HG03342 (cell line): ENCODE measurements at regions not wholly inside any gene's neighbourhood (a gene's known extent, or its start where the extent isn't known, plus 50 kb on each side); places are given as distances from the start of the nearest gene placed in this dataset.

Experiments used
- ATAC-seq: cut with Tn5 transposase; IDR thresholded peaks from one replicate; pipeline ENCODE4 v1.9.1; 2021; ENCODE audit warnings: mild to moderate bottlenecking, moderate library complexity; ENCODE audit not compliant: unreplicated experiment

DNA sequence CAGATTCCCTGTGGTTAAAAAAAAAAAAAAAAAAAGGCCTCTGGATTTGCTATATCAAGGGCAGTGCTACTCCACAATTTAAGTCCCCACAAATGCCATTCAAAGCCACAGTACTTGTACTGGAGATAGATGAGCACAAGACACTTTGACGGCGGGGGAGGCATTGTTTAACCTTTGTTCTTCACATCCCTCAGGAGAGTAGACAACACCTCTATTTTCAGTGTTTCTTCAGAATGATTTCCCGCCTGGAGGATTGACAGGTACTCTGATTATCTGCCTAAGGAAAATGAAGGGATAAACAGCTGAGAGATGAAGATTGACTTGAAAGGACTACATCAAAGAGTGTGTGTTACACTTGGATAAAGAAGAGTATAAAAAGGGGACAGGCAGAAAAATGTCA lies 58.7 kb downstream of the OTOL1 start:
- no peak for ATAC-seq

DNA sequence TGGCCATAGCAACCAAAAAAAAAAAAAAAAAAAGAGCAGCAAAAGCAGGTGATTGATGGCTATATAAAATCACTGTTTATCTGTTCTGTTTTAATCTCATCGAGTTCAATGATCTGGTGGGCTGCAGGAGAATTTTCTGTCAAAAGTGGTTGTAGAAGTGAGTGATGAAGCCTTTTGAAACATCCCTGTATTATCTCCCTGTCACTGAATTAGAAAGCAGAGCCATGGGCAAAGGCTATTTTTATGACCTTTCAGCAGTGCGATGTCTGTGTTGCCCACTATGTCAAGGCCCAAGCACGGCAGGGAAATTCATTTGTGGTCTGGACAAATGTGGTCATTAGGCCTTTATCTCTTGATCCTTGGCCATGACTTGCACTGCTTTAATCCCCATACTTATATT lies 59.9 kb downstream of the OTOL1 start:
- ATAC-seq = no peak

DNA sequence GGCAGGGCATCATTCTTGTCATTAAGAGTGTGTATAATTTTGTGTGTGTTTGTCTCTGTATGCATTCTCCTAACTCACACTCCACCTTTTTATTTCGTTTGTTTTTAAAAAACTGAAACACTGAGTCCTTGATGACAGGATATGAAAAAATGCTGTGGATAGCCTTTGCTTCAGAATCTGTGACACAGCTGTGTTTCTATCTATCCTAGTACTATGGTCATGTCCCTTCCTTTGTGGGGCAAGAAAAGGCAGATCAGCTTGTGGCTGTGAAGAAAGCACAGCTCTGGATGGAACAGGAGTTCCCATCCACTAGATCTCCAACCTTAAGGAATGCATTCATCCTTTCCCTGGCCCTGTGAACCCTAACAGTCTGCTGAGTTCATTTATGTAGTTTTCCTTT lies 60.3 kb downstream of the OTOL1 start:
- no peak for ATAC-seq

DNA sequence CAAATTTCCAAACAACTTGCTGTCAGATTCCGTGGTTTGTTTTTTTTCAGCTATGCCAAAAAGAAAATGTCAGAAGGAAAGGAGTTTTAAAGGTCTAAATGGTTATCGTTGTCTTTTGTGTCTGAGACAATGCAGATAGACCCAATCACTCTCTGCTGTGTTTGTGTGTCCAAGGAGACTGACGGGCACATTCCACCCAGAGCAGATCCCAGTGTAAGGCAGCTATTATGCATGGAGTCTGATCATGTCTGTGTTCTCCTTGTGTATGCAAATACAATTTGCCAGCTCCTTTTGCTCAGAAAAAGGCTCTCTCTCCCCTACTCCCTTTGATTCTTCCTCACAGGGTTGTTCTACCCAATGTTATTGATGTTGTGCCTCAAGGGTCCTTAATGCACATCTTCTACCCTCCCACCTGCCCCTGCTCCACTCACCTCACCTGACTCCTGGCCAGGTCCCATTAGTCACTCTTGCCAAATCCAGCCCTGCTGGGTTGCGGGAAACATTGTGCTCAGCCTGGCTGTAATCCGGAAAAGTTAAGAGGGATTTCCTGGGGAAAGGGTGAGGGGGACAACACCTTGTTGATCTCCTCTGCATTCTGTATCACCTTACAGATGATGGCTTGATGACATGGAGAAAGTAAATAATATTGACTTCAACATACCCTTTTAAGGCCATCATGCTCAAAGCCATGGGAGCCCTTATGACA lies 61.0 kb downstream of the OTOL1 start:
- ATAC-seq = no peak

DNA sequence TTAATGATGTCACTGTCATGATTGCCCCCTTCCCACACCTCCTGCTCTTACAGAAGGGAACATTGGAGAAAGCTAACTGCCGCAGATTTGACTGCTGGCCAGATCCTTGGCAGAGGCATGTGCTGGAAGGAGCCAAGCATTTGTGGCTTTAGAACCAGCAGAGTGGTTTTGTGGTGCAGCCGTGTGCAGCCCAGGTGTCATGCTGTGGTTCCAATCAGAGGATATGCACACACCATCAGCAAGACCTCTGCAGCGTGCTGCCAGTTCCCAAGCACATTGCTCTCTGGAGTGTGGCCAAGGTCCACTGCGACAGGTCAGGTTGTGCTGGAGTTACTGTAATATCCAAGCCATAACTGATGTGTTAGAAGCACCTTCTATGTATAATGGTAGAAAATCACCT lies 61.6 kb downstream of the OTOL1 start:
- no peak for ATAC-seq

DNA sequence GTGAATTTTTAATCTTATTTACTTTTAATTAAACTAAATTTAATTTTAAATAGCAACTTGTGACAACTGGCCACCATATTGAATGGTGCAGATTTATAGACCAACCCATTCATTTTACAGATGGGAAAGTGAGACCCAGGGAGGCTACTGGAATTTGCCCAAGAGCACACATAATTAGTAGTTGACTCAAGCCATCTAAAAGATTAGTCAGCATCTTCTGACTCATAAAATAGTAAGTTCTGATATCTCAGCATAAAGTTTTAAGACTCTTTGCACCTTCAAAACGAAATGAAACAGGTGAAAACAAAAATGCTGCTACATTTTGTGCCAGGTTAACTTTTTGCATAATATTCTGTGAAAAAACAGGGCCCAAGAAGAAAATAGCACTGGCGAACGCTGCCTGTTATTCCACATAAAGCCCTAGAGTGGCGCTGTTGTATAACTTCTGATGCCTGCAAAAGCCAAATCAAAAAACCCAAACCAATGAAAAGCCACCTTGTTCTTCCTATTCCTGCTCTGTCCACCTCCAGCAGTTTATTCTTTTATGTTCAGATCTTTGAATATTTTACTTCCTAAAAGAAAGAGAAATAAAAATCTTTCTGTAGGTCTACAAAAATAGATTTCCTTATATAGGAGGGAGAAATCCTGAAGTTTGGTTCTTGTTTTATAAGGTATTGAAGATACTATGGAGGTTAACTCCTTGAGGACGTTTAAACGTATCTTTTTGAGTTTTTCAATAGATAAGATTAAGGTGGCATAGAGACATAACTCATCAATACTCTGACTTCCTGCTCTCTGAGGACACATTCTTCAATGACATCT lies 62.8 kb downstream of the OTOL1 start:
- ATAC-seq = no peak

DNA sequence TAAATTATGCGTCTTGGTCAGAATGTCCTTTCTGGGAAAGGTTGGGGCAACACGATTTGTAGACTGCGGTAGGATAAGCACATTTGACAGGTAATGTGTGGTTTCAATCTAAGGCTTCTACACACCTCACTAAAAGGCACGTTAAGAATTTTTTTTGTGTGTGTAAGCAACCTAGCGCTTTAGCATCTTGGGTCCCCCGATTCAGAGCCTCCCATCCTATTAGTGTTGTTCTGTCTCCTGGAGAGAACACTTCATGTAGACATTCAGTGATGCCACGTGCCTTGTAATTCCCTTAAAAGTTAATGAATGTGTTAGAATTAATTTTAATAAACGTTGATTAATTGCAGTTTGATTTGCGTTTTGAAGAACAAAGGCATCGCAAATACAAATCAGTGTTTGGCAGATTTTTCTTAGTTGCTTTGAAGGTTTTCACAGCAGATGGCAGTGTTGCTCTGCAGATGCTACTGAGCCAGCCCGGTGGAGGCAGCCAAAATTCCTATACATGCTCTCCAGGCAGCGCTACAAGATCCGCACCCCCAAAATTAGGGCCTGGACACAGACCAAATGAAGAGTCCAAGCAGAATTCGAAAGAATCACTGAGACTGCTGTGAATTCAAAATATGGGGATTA lies 63.5 kb downstream of the OTOL1 start:
- ATAC-seq = no peak

DNA sequence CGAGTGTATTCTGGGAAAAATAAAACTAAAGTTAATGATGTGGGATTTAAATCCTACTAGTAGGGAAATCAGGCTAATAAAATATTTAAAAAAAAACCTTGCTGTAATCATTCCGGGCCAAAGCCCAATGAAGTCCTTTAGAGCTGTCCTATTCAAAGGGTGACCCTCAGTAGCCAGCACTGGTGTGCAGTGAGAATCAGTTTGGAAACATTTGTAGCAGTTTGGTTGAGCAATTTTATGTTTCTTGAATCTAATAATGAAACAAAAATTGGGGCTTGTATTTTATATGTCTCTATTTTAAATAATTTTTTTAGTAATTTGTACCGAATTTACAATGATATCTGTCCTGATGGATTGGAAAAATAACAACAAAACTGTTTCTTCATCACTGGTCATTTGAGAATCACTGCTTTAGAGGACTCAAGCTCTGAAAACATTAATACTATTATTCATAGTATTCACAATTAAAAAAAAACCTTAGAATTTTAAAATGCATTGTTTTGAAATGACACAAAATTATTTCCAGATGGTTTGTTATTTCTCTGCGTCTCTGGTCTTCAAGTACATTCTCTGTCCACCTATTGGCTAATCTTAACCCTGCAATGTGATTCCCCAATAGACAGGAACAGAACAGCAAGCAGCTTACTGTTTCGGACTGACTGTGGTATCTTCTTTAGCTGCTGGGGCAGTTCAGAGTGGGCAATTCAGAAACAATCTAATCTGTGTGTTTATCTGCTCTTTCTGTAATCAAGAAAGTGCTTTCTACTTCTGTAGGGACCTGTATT lies 71.2 kb downstream of the OTOL1 start:
- ATAC-seq = no peak

DNA sequence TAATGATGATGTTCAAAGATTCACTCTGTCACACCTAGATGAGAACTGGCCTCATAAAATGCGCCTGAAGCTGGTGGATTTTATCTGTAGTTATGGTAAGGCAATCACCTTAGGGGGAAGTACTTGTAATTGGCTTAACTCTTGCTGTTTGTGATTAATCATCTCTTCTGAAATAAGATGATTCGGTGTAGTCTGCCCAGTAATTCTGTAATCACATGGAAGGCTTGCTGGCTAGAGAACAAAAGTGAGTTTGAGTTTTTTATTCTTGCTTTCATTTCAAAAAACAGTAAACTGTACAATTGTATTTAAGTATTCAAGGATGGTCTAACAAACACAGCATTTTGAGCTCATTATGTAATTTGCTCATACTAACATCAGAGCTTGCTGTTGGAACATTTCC lies 72.1 kb downstream of the OTOL1 start:
- ATAC-seq = no peak

DNA sequence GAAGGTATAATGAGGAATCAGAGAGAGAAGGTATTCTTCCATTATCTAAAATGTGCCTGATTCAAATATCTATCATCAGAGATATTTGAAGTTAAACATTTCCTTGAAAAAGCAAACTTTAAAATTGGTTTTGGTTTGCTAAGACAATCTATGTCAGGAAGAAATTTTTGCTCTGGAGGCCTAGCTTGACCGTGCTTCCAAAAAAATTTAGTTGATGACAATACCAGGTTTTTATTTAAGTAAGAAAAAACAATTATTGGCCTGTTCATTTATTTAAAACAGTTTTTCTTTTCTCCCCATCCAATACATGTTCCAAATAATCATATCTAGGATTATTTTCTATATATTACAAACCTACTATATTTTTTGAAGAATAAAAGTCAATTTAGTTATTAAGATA lies 75.3 kb downstream of the OTOL1 start:
- no peak for ATAC-seq

DNA sequence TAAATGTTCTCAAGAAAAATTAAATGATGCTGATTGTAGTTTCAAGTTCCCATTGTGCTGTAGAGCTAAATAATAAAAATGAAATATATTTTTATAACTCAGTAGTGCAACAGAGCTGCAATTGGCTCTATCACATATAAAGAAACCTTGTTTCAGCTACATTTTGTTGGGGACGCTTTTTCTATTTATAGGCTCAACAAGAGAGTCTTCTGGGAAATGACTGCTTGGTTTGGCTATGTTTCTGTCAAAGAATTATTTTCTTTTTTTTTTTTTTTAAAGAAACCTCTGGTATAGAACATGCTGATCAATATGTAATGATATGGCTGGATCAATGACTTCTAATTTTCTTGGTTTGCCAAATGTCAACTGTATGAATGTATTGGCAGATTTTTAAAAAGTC lies 76.5 kb downstream of the OTOL1 start:
- ATAC-seq = no peak

DNA sequence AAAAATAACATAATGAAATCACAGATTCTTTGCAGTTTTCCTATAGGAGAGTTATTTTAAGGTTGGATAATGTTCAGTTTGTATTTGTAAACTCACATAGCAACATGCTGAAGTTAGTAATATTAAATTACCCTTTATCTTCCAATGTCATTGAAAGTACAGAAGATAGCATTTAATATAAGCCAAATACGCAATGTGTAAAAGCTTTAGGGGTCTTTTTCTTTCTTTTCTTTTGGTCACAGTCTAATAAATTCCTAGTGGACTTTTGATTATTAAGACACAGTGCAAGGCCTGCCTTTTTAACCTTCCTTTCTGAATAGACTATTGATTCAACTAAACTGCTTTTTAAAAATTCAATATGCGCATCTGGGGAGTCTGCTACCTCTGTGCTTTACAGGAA lies 79.3 kb downstream of the OTOL1 start:
- ATAC-seq = no peak

DNA sequence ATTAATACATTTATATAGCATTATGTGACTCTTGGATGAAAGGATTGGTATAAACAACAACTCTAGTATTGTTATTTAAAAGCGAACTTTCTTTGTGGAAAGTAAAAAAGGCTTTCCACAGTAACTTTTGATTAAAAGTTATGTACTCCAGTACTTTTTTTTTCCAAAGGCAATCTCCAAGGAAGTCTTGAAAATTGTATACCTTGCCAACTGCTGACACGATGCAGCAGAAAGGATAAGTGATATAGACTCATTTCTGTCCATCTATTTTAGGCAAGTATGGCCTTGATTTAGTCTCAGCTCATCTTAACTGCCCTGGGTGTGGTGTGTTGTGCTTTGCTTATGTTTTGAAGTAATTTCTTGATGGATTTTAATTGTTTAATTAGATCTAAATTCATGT lies 79.7 kb downstream of the OTOL1 start:
- ATAC-seq = no peak

DNA sequence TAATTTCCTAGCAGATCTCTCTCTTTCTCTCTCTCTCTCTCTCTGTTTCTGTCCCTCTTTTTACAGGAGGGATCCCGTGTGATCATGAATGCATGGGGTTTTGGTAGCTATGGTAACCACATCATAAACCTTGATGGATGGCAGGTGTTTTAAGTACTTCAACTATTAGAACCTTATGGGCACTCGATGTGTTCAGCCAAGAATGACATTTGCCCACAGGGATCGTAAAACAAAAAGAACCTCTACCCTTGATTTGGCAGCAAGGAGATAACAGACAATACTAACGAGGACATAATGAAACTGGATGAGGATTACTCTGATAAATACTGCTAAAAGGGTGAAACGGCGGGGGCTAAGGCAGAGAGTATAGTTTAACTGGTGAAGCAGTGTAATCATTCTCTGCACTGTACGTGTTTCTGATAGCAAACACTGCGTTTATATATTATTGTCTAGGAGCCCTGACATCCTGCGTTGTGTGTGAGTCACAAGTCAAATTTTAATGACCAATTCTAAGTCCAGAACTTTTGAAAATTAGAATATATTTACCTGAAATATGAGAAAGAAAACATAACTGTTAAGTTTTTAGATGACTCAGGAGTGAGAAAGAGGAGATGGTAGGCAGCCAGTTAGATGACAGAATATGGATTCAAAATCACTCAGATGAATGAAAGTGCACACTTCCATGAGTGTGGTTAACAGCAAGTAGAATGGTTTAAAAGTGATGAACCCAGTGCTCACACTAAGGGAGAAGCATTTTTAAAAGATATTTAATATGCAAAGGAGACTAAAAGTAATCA lies 80.3 kb downstream of the OTOL1 start:
- ATAC-seq = no peak

DNA sequence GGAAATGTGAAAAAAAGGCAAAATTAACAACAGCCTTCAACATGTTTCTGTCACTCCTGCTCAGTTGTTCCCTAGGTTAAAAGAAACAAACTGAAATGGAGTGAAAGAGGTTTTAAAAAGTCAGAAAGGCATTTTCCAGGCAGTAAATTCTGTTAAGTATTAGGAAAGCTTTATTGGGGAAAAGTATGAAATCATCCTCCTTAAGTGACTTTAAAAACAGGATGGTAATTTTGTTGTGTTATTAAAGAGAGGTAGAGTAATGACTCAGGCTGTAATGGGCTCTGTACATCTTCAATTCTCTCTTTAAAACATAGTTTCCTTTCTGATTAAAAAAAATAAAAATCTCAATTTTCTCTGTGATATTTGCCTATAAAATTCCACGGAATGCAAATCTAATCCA lies 81.1 kb downstream of the OTOL1 start:
- ATAC-seq = no peak

DNA sequence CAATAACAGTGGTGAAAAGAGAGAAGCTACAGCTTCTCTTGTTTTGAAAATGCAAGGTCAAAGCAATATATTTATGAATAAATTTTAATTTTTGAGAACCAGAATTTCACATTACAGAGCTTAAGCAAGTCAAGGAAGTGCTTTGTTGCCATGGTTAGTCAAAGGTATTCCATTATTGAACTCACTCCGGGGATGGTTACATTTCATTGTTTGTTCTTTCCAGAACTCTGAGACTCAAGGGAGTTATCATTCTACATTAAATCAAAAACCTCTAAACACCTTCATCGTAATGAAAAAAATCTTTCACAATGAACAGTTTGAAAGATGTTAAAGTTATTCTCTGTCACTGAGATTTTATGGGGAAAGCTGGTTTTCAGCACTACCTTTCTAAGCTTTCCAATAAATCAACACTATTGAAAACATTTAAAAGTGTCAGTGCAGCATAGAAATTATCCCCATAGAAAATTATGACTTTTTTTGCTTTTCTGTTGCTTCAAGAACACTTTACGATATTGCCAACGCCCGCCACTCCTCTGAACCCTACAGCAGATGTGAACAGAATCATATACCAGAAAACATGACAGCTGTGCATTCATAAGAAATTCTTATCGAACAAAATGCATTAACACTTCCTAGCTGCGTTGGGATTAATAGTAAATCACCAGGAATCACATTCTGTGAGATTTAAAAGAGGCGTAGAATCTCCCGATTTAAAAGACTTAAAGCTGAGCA lies 83.0 kb downstream of the OTOL1 start:
- no peak for ATAC-seq

DNA sequence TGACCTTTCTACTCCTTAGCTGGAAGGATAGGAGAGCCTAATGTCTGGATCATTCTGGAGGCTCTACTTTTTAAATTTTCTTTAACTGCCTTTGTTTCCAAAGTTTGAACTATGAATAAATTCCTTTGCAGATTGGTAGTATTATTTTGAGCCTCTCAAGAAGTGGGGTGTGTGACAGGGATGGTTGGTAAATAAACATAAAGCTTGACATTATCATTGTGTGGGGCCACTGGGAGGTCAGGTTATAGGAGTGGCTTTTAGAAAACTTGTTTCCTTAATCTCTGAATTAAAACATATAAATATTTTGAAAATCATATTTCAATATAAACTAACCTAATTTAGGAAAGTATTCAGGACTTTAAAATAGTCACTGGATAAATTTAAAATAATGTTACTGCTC lies 89.3 kb downstream of the OTOL1 start:
- no peak for ATAC-seq

DNA sequence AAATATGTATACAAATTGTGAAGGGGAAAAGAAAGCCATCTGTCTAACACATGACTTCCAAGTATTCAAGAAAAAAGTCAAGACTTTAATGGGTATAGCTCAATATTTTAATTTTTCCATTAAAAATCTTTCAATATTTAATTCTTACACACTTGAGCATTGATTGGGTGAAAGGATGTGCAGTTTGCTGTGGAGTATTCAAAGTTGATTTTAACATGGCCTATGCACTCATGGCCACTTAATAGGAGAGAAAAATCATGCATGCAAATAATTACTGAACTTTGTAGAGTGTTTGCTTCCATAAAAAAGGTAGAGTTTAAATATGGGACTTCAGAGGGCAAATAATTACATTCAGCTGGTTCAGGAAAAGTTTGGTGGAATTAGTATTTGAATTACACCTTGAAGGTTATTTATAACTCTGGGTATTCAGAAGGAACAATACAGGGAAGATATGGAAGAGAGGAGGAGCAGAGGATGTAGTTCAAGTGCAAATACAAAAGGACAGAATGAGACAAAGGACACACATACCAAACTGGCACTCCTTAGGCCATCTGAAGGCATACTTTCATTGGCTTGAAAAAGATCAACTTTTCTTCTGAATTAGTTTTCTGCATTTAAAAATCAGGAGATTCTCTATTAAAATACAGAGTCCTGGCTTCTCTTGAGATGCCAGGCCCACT lies 90.1 kb downstream of the OTOL1 start:
- ATAC-seq = no peak

DNA sequence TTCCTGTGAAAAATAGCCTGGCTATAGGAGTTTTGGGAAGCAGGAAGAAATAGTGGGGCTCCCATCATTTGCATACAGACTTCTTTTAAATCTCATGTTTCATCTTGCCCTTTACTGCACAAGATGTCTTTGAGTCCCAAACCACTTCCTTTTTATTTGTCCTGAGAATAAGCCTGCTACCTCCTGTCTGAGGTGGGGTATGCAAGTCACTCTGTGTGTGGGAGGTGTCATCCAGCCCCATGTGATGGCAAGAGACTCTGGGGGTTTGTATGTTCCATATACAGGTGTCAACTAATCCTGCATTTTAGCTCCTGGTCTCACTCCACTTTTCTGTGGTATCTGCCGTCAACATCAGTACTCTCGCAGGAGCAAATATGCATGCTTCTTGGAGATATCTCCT lies 102.0 kb downstream of the OTOL1 start:
- ATAC-seq = no peak
